ENCODE measurements at regions not wholly inside any gene's neighbourhood (a gene's known extent, or its start where the extent isn't known, plus 50 kb on each side); places are given as distances from the start of the nearest gene placed in this dataset.

DNA sequence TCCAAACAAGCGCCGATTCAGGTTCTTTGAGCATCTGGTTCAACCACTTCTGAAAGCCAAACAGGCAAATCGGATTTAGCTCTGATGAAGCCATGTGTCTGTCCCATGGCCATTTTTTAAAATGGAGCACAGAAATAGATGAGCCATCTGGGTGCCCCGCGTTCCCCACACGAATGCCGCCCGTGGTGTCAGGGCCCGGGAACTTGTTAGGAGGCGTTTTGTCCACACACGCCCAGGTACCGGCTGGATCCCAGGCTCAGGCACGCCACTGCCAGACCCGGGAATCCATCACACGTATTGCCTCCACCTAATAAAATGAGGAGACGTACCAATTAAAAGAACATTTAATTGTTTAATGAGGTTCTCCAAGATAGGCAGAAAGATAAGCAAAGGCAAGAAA is 374.4 kb upstream of the SALL3 start:
- DNase-seq (ENCODE audit: low spot score): no peak
- TF ChIP-seq, protein P1, sequence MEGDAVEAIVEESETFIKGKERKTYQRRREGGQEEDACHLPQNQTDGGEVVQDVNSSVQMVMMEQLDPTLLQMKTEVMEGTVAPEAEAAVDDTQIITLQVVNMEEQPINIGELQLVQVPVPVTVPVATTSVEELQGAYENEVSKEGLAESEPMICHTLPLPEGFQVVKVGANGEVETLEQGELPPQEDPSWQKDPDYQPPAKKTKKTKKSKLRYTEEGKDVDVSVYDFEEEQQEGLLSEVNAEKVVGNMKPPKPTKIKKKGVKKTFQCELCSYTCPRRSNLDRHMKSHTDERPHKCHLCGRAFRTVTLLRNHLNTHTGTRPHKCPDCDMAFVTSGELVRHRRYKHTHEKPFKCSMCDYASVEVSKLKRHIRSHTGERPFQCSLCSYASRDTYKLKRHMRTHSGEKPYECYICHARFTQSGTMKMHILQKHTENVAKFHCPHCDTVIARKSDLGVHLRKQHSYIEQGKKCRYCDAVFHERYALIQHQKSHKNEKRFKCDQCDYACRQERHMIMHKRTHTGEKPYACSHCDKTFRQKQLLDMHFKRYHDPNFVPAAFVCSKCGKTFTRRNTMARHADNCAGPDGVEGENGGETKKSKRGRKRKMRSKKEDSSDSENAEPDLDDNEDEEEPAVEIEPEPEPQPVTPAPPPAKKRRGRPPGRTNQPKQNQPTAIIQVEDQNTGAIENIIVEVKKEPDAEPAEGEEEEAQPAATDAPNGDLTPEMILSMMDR (conservative IDR thresholded peaks at IDR 0.05; ENCODE audit: low read length): no peak
- TF ChIP-seq EZH2phosphoT487 (IDR thresholded peaks at IDR 0.05; ENCODE audit: borderline replicate concordance, low read depth, low read length): no peak
- POLR2A ChIA-PET: no interaction called here
- H3K4me3 ChIP-seq (ENCODE audit: low read depth, low read length, poor library complexity, severe bottlenecking): no peak overlapping the region
- H3K79me2 ChIP-seq (ENCODE audit: insufficient read depth, low read depth, low read length): no peaks in the 10 kb centered on the region
- H3K36me3 ChIP-seq (ENCODE audit: insufficient read depth, low read length): no peaks in the 10 kb centered on the region
- no peak overlapping the region for H3K27ac ChIP-seq (ENCODE audit: low read depth, low read length, poor library complexity, severe bottlenecking)
- no peaks in the 10 kb centered on the region for H4K20me1 ChIP-seq (ENCODE audit: insufficient read depth, low read length)
- H3K4me1 ChIP-seq (ENCODE audit: insufficient read depth, low read length, poor library complexity, severe bottlenecking): no peaks in the 10 kb centered on the region
- BruUV-seq (replicated peaks): no TSS peak
- CTCF ChIA-PET (ENCODE audit: unreplicated experiment): no interaction called here
- intact Hi-C loops (cut with micrococcal nuclease; ENCODE audit: unreplicated experiment): no loop called here
- no peak overlapping the region for H2AFZ ChIP-seq (ENCODE audit: low read length)
- no peaks in the 10 kb centered on the region for H3K9me3 ChIP-seq (ENCODE audit: low read length)
- no peak overlapping the region for H3K4me2 ChIP-seq (ENCODE audit: low read length)
- H3K9me2 ChIP-seq (ENCODE audit: insufficient read depth, low read length): no peaks in the 10 kb centered on the region

DNA sequence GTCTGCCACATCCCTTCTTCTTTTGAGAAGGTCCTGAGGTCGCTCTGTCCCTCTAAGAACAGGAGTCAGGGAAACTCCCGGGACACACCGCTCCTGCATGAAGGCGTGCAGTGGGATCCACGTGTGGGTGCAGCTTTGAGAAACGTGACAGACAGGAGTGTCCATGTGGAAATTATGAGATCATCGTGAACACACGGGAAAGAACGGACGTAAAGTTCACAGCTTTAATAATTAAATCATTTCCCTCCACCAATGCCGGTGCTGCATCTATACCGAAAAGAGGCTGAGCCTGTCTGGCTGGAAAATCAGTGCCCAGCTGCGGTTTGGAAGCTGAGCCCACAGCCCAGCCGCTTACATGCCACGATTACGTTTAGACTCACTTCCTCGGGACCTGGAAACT is 372.4 kb upstream of the SALL3 start:
- Histone ChIP-seq H3K4me1 (ENCODE audit: insufficient read depth, low read length, poor library complexity, severe bottlenecking) (no peaks in the 10 kb centered on the region), H3K4me2 (ENCODE audit: low read length) (no peak overlapping the region), H3K79me2 (ENCODE audit: insufficient read depth, low read depth, low read length) (no peaks in the 10 kb centered on the region), H3K4me3 (ENCODE audit: low read depth, low read length, poor library complexity, severe bottlenecking) (no peak overlapping the region), H3K36me3 (ENCODE audit: insufficient read depth, low read length) (no peaks in the 10 kb centered on the region), H4K20me1 (ENCODE audit: insufficient read depth, low read length) (no peaks in the 10 kb centered on the region), H3K27ac (ENCODE audit: low read depth, low read length, poor library complexity, severe bottlenecking) (no peak overlapping the region), H2AFZ (ENCODE audit: low read length) (no peak overlapping the region), H3K9me3 (ENCODE audit: low read length) (no peaks in the 10 kb centered on the region), H3K9me2 (ENCODE audit: insufficient read depth, low read length) (no peaks in the 10 kb centered on the region)
- no peak for TF ChIP-seq EZH2phosphoT487 (IDR thresholded peaks at IDR 0.05; ENCODE audit: borderline replicate concordance, low read depth, low read length)
- TF ChIP-seq, protein P1 (conservative IDR thresholded peaks at IDR 0.05; ENCODE audit: low read length): no peak
- ChIA-PET POLR2A (no interaction called here), CTCF (ENCODE audit: unreplicated experiment) (no interaction called here)
- intact Hi-C loops (cut with micrococcal nuclease; ENCODE audit: unreplicated experiment): no loop called here
- no peak for DNase-seq (ENCODE audit: low spot score)
- BruUV-seq (replicated peaks): no TSS peak

DNA sequence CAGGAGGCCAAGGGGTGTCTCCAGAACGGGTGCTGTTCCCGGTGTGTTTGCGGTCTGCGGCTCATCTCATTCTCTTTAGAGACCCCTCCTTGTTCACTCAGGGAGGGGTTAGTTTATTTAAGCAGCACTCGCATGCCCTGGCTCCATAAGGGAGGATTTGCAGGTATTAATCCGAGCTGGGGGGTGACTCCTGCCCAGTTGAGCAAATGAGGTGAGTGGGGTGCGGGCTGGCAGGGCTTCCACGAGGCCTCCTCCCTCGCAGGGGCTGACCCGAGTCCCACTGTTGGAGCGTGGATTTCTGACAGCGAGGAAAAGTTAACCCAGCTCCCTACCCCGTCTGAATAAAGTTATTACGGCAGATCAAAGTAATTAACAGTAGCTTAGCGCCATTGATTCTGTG is 371.8 kb upstream of the SALL3 start:
- H3K4me2 ChIP-seq (ENCODE audit: low read length): no peak overlapping the region
- H3K9me3 ChIP-seq (ENCODE audit: low read length): no peaks in the 10 kb centered on the region
- H3K4me1 ChIP-seq (ENCODE audit: insufficient read depth, low read length, poor library complexity, severe bottlenecking): no peaks in the 10 kb centered on the region
- H3K9me2 ChIP-seq (ENCODE audit: insufficient read depth, low read length): no peaks in the 10 kb centered on the region
- no peak overlapping the region for H3K27ac ChIP-seq (ENCODE audit: low read depth, low read length, poor library complexity, severe bottlenecking)
- DNase-seq (ENCODE audit: low spot score): no peak
- ChIA-PET CTCF (ENCODE audit: unreplicated experiment) (no interaction called here), POLR2A (no interaction called here)
- no peak for TF ChIP-seq EZH2phosphoT487 (IDR thresholded peaks at IDR 0.05; ENCODE audit: borderline replicate concordance, low read depth, low read length)
- TF ChIP-seq, protein P1 (conservative IDR thresholded peaks at IDR 0.05; ENCODE audit: low read length): no peak
- no TSS peak for BruUV-seq (replicated peaks)
- H3K36me3 ChIP-seq (ENCODE audit: insufficient read depth, low read length): no peaks in the 10 kb centered on the region
- H4K20me1 ChIP-seq (ENCODE audit: insufficient read depth, low read length): no peaks in the 10 kb centered on the region
- no peak overlapping the region for H3K4me3 ChIP-seq (ENCODE audit: low read depth, low read length, poor library complexity, severe bottlenecking)
- no peaks in the 10 kb centered on the region for H3K79me2 ChIP-seq (ENCODE audit: insufficient read depth, low read depth, low read length)
- intact Hi-C loops (cut with micrococcal nuclease; ENCODE audit: unreplicated experiment): no loop called here
- H2AFZ ChIP-seq (ENCODE audit: low read length): no peak overlapping the region
